HG03135 (cell line): ENCODE measurements at regions not wholly inside any gene's neighbourhood (a gene's known extent, or its start where the extent isn't known, plus 50 kb on each side); places are given as distances from the start of the nearest gene placed in this dataset.

Experiments used
- ATAC-seq: cut with Tn5 transposase; IDR thresholded peaks from one replicate; pipeline ENCODE4 v1.9.1; 2021; ENCODE audit warnings: mild to moderate bottlenecking, moderate library complexity; ENCODE audit not compliant: unreplicated experiment

DNA sequence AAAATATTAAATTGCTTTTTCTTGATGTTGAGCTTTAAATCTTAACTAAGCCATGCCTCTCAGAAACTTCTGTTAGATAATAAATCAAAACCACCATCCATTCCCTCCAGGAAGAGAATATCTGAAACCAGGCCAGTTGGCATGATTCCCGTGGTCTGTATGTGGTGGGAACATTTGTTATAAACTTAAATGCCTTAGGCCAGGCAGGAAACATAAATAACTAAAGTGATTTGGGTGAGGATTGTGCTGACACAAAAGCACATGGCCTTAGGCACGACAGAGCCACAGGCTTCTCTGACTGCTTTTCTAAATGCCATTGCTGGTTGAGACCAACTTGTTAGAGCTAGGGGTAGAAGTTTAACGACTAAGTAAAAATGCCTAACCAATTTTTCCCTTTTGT is 255.9 kb downstream of the GABRG2 start:
- ATAC-seq = no peak

DNA sequence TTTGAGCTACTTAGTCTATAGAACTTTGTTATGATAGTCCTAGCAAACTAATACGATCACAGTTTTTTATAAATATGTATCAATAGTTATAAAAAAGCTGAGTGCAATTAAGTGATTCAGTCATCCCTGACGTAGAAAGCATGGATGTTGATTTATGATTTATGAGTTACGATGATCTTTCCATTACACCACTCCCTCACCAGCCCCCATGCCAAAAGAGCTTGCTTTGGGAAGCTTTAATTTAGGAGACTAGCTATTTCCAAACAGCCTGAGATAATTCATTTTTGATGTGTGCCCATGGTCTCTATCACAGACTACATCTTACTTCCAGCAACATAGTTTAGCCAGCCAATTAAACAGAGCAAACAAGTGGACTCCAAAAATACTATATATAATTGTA is 256.8 kb downstream of the GABRG2 start:
- no peak for ATAC-seq

GRCh38 chr5:162325143-162325727 is 257.7 kb downstream of the GABRG2 start:
- ATAC-seq = no peak

DNA sequence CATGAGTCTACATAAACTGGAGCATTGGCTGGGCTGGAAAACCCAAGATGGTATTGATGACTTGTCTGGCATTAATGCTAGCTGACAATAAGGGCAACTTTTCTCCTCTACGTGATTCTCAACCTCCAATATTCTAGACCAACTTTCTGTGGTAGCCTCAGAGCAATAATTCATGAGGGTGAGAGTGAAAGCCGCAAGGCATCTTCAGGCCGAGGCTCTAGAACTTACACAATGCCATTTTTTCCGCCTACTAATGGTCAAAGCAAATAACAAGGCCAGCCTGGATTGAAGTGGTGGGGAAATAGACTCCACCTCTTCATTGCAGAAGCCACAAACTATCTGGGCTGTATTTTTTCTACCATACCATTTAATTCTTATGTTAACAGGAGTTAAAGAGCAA is 267.4 kb downstream of the GABRG2 start:
- no peak for ATAC-seq

GRCh38 chr5:162360373-162360931 is 292.9 kb downstream of the GABRG2 start:
- no peak for ATAC-seq

DNA sequence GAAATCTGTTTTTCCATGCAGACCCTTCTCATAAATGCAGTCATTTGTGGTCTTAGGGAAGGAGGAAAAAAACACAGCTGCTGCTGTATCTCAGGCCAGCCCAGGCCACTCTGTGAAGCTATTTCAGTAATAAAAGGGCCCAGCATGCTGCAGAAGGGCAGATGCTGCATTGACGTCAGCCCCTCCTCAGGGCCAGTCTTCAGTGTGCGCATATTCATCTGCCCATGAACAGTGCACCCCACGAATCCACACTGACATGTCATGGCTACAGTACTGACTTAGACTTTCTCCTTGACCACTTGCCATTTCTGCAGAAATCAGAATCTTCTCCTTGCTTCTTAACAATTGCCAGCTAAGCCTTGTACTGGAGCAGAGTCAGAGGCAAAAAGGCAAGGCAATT is 304.7 kb downstream of the GABRG2 start:
- ATAC-seq = no peak

DNA sequence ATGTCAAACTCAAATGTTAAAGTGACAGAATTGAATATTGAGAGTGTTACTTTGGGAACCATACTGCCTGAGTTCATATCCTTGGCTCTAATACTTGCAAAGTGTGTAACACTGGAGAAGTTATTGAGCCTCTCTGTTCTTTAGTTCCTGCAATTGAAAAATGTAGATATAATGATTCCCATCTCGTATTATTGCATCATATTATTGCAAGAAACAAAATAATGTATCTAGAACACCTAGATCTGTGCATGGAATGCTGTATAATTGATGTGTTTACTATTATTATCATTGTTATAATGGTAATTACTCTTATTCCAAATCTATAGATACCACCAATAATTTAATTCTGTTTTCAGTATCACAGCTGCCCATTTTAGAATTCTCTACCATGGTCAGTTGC is 310.3 kb downstream of the GABRG2 start:
- ATAC-seq = no peak

DNA sequence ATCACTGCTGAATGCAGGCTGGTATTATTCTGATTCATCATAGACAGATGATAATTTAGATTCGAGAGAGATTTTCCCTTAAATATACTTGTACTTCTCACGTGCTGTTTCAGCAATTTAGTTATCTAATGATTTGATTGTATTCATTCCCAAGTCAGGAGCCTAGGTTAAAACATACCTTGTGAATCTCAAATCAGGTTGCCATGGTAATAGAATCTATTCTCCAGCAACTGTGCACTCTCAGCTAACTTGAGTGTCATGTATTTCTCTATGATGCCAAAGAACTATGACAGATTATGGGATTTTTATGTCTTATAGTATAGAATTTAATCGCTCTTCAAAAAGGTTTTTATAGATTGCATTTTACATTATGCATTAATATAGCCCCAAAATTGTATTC is 315.3 kb downstream of the GABRG2 start:
- no peak for ATAC-seq

GRCh38 chr5:162384225-162384624 is 316.7 kb downstream of the GABRG2 start:
- ATAC-seq = no peak

DNA sequence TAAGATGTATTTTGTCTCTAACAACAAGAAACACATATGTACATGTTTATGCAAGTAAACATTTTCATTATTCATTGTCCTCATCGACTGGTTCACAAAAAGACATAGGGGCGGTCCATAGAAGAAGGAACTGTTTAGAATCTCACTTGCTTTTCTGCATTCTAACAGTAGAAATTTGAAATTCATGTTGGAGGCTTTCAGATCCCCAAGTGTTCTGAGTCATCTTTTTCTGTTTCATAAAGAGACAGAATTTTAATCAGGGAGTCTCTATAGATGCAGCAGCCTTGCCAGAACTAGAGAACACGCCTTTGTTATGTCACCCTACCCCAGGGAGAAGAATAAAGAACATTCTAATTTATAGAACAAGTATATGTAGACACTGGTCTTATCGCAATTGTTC is 324.3 kb downstream of the GABRG2 start:
- no peak for ATAC-seq

GRCh38 chr5:162392336-162392735 is 324.8 kb downstream of the GABRG2 start:
- no peak for ATAC-seq

DNA sequence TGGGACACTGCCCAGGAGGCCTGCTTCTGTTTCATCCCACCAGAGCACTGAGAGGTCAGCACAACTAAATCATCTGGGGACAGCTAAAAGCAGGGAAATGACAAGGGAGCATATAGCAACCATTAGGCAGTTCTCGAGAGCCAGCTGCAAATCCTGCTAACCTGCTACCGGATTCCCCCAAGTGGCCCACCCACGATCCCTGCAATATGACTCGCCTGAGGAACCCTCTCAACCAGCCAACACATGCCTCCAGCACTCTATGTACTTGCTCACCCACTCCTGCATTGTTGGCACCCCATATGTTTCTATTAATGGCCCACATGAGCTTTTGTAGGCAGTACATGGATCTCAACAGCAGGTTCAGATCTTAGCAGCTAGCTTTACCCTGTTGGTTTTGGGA is 326.0 kb downstream of the GABRG2 start:
- ATAC-seq = no peak

DNA sequence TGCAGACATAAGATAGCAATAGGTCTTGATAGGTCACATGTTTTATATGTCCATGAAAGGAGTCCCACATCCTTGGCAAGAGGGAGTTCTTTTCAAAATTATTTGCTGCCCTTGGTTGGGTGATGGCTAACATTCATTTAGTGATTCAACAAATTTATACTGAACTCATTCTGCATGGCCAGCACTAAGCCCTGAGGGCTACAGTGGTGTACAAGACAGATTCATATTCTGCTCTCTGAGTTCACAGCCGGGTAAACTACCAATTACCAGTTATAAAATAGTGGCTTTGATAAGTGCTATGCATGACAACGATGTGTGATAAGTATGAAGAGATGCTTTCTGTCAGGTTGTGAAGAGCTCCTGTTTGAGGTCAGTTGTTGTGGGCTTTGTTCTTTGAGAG is 340.0 kb downstream of the GABRG2 start:
- no peak for ATAC-seq

DNA sequence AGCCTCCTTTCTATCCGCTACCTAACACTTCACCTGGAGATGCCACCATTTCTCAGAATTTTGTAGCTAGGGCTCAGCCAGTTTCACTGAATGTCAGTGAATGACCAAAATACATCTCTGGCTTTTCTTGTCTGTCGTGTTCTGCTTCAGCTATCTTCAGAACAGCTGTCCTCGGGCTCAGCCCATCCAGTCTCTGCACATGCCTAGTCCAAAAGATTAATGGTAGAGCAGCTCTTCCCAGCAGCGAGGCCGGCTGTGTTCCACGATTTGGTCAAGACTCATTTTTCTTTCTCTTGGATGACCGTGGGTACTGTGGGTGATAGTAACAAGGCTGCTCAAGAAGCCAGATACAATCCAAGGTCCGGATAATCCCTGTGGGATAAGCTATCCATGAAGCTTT is 342.8 kb downstream of the GABRG2 start:
- no peak for ATAC-seq

DNA sequence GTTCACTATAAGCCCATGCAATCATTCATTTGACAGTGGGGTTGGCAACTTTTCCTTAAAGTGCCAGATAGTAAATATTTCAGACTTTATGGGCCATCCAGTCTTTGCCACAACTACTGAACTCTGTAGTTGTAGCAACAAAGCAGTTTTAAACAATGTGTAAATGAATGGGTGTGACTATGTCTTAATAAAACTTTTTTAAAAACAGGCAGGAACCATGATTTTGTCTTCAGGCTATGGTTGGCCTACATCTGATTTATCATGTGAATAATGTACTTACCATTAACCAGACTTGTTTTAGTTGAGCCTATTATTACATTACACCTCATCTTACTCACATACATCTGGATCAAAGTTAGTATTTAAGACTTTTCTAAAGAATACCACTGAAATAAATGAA is 361.6 kb downstream of the GABRG2 start:
- no peak for ATAC-seq

- ATAC-seq = no peak
Measured at GRCh38 chr5:162434281-162434680, 366.7 kb downstream of the GABRG2 start.

GRCh38 chr5:162436055-162436454 is 368.5 kb downstream of the GABRG2 start:
- ATAC-seq = no peak

DNA sequence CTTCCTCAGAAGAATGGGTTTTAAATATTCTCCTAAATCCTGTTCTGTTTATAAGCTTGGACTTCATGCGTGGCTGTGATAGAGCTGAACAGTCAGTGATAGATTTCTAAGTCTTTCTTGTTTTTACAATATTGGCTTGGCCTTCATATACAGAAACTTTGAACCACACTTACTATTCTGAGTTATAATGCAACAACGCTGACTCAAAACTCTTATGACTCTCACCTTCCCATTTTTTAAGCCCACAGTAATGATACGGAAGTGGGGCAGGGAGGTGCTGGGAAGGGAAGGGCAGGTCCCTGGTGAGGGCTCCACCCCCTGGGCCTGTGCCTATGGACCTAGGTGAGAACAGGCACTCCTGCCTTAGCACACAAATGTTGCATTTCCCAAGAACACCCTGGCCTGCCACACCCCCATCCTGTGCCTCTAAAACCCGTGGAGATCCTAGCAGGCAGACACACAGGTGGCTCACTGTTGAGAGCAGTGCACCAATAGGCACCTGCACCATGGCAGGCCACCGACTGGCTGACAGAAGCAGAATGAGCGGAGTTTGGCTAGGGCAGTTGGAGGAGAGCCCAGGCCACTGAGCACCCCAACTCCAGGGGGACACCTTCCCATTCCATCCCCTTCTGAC is 376.7 kb downstream of the GABRG2 start:
- ATAC-seq = no peak

- ATAC-seq = no peak
Measured at GRCh38 chr5:162456086-162456485, 388.5 kb downstream of the GABRG2 start.

GRCh38 chr5:162466011-162466410 is 398.4 kb downstream of the GABRG2 start:
- no peak for ATAC-seq

DNA sequence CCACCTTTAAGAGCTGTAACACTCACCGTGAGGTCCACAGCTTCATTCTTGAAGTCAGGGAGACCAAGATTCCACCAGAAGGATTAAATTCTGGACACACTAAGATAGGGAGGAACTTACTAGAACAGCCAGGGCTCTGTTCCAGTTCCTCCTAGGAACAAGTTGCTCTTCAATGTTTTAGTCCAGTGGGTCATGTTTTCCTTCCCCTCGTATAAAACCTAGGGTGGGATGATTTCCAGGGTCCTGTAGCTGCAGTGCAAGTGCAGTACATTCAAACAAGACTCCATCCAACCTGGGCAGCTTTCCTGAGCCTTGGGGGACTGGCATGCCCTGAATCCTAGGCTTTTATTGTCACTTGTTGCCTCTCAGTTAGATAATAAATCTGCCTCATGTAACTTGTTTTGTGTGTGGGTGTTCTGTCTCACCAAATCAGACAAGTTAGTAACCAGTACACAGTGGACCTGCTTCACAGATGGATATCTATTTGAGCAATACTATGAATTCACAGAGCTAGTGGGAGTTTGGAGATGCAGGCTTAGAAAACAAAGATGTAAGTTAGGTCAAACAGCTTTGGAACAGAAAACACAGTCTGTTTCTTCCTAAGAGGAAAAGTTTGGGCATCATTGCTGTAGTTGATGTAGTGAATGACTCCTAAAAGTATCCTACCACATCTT is 405.6 kb downstream of the GABRG2 start:
- no peak for ATAC-seq

GRCh38 chr5:162474239-162474638 is 406.7 kb downstream of the GABRG2 start:
- no peak for ATAC-seq
